Skeletal muscle tissue (tissue), 3 donors: ENCODE measurements at regions not wholly inside any gene's neighbourhood (a gene's known extent, or its start where the extent isn't known, plus 50 kb on each side); places are given as distances from the start of the nearest gene placed in this dataset.

ENCODE experiments used
- H3K27ac ChIP-seq: one replicate; pipeline ENCODE4 v1.7.0; 2013; ENCODE audit warnings: mild to moderate bottlenecking, low read depth, low read length, inconsistent platforms
- H3K27me3 ChIP-seq, 3 donors: one replicate each; pipeline ENCODE4 v1.7.0; 2013; ENCODE audit warnings: low read length in 3 of 3; ENCODE audit not compliant: control insufficient read depth in 3 of 3, insufficient read depth in 3 of 3
- H3K36me3 ChIP-seq, 3 donors: one replicate each; pipeline ENCODE4 v1.7.0; 2013; ENCODE audit warnings: low read length in 3 of 3; ENCODE audit not compliant: control insufficient read depth in 3 of 3, insufficient read depth in 3 of 3
- H3K4me1 ChIP-seq, 3 donors: one replicate each; pipeline ENCODE4 v1.7.0; 2013; ENCODE audit warnings: low read length in 3 of 3, mild to moderate bottlenecking in 3 of 3; ENCODE audit not compliant: control insufficient read depth in 3 of 3, insufficient read depth in 3 of 3
- H3K4me3 ChIP-seq, 3 donors: one replicate each; pipeline ENCODE4 v1.7.0; 2013; ENCODE audit warnings: low read length in 3 of 3
- H3K9ac ChIP-seq, 3 donors: one replicate each; pipeline ENCODE4 v1.7.0; 2013; ENCODE audit warnings: low read length in 3 of 3, mild to moderate bottlenecking in 3 of 3, moderate library complexity in 2 of 3, low read depth in 1 of 3
- H3K9me3 ChIP-seq, 3 donors: one replicate each; pipeline ENCODE4 v1.7.0; 2013; ENCODE audit warnings: low read length in 3 of 3; ENCODE audit not compliant: control insufficient read depth in 3 of 3
- donor health status: Osteomylitis.

GRCh38 chr2:151178207-151178606 is 83.5 kb downstream of the RBM43 start:
- Histone ChIP-seq H3K27ac (no peak overlapping the region), H3K4me3 (no peak overlapping the region), H3K9ac (no peak overlapping the region), H3K9me3 (no peaks in the 10 kb centered on the region), H3K27me3 (peaks cover 0 to 7% (median 2%) of the 10 kb centered on the region in 3 donors), H3K36me3 (no peaks in the 10 kb centered on the region), H3K4me1 (no peaks in the 10 kb centered on the region)

- Histone ChIP-seq H3K4me3 (no peak overlapping the region), H3K27me3 (peaks cover 0 to 7% (median 0%) of the 10 kb centered on the region in 3 donors), H3K9ac (no peak overlapping the region), H3K9me3 (no peaks in the 10 kb centered on the region), H3K27ac (no peak overlapping the region), H3K36me3 (no peaks in the 10 kb centered on the region), H3K4me1 (no peaks in the 10 kb centered on the region)
These were observed 83.9 kb downstream of the RBM43 start for GRCh38 chr2:151177756-151178155.

- Histone ChIP-seq H3K36me3 (no peaks in the 10 kb centered on the region), H3K9me3 (no peaks in the 10 kb centered on the region), H3K27ac (no peak overlapping the region), H3K27me3 (peaks cover 0 to 7% (median 0%) of the 10 kb centered on the region in 3 donors), H3K9ac (no peak overlapping the region), H3K4me1 (no peaks in the 10 kb centered on the region), H3K4me3 (no peak overlapping the region)
These were observed 85.0 kb downstream of the RBM43 start for GRCh38 chr2:151176661-151177060.

- H3K4me3 ChIP-seq, result no peak overlapping the region
- H3K9me3 ChIP-seq, result no peaks in the 10 kb centered on the region
- H3K27me3 ChIP-seq, result peaks cover 0 to 4% (median 0%) of the 10 kb centered on the region in 3 donors
- H3K9ac ChIP-seq, result no peak overlapping the region
- H3K4me1 ChIP-seq, result no peaks in the 10 kb centered on the region
- no peaks in the 10 kb centered on the region for H3K36me3 ChIP-seq
- H3K27ac ChIP-seq, result no peak overlapping the region
These were observed 85.8 kb downstream of the RBM43 start for GRCh38 chr2:151175864-151176263.

- peaks cover 0 to 4% (median 0%) of the 10 kb centered on the region in 3 donors for H3K27me3 ChIP-seq
- H3K9me3 ChIP-seq, result no peaks in the 10 kb centered on the region
- no peak overlapping the region for H3K27ac ChIP-seq
- H3K4me1 ChIP-seq, result no peaks in the 10 kb centered on the region
- H3K4me3 ChIP-seq, result no peak overlapping the region
- H3K36me3 ChIP-seq, result no peaks in the 10 kb centered on the region
- no peak overlapping the region for H3K9ac ChIP-seq
These were observed 87.5 kb downstream of the RBM43 start for GRCh38 chr2:151174127-151174526.

- no peaks in the 10 kb centered on the region for H3K9me3 ChIP-seq
- H3K36me3 ChIP-seq, result no peaks in the 10 kb centered on the region
- no peak overlapping the region for H3K9ac ChIP-seq
These were observed 90.5 kb downstream of the RBM43 start for GRCh38 chr2:151171186-151171585.

GRCh38 chr2:151166410-151166809 is 95.3 kb downstream of the RBM43 start:
- no peak overlapping the region for H3K4me3 ChIP-seq
- H3K9ac ChIP-seq, result no peak overlapping the region
- H3K9me3 ChIP-seq, result no peaks in the 10 kb centered on the region
- H3K36me3 ChIP-seq, result no peaks in the 10 kb centered on the region
- H3K27me3 ChIP-seq, result peaks cover 0 to 2% (median 0%) of the 10 kb centered on the region in 3 donors
- no peaks in the 10 kb centered on the region for H3K4me1 ChIP-seq
- no peak overlapping the region for H3K27ac ChIP-seq

More at GRCh38 chr2:151171186-151171585, 90.5 kb downstream of the RBM43 start:
- no peaks in the 10 kb centered on the region for H3K4me1 ChIP-seq
- no peak overlapping the region for H3K27ac ChIP-seq
- H3K4me3 ChIP-seq, result no peak overlapping the region
- peaks cover 0 to 4% (median 0%) of the 10 kb centered on the region in 3 donors for H3K27me3 ChIP-seq

- Histone ChIP-seq H3K27me3 (peaks cover 0 to 2% (median 0%) of the 10 kb centered on the region in 3 donors), H3K9me3 (no peaks in the 10 kb centered on the region), H3K4me1 (no peaks in the 10 kb centered on the region), H3K27ac (no peak overlapping the region), H3K36me3 (no peaks in the 10 kb centered on the region), H3K4me3 (no peak overlapping the region), H3K9ac (no peak overlapping the region)
These were observed 96.5 kb downstream of the RBM43 start for GRCh38 chr2:151165105-151165684.

- Histone ChIP-seq H3K4me1 (no peaks in the 10 kb centered on the region), H3K36me3 (no peaks in the 10 kb centered on the region), H3K27ac (no peak overlapping the region), H3K4me3 (no peak overlapping the region), H3K9ac (no peak overlapping the region), H3K27me3 (peaks cover 0 to 2% (median 0%) of the 10 kb centered on the region in 3 donors), H3K9me3 (no peaks in the 10 kb centered on the region)
These were observed 99.7 kb downstream of the RBM43 start for GRCh38 chr2:151161821-151162551.

GRCh38 chr2:151159109-151159662 is 102.5 kb downstream of the RBM43 start:
- H3K9ac ChIP-seq, result no peak overlapping the region
- H3K27me3 ChIP-seq, result peaks cover 0 to 2% (median 0%) of the 10 kb centered on the region in 3 donors
- no peak overlapping the region for H3K4me3 ChIP-seq
- H3K36me3 ChIP-seq, result no peaks in the 10 kb centered on the region
- H3K27ac ChIP-seq, result no peak overlapping the region
- no peaks in the 10 kb centered on the region for H3K9me3 ChIP-seq
- H3K4me1 ChIP-seq, result no peaks in the 10 kb centered on the region
